DMS79 (cell line): ENCODE measurements at regions not wholly inside any gene's neighbourhood (a gene's known extent, or its start where the extent isn't known, plus 50 kb on each side); places are given as distances from the start of the nearest gene placed in this dataset.

ENCODE experiments used
- DNase-seq: peaks from one replicate; lab custom pipeline; 2025; lab: John Stamatoyannopoulos, UW

GRCh38 chr3:127135241-127136023 is 57.5 kb upstream of the PRR23E start:
- DNase-seq, result no peak

DNA sequence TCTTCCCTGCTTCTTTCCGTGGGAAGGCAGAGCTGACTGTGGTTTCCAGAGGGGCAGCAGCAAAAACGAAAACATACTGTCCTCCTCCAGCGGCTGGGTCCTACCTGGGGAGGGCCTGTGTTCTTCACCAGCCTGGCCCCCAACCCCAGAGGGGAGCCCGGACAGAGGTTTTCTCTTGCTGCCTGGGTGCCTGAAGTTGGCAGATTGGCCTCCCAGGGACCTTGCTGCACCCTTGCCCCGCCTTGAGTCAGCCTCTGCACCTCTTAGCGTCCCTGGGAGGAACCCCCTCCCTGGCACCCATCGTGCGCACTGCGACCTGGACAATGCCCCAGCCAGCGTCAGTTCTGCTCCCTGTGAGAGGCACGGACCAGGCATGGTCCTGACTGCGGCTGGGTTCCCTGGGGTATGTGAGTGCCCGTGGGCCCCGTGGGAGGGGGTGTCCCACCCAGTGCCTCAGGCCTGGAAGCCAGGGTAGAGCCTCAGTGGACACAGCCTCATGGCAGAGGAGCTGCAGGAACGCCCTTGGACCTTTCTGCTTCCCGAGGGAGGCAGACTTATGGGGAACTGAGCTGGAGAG is 56.8 kb upstream of the PRR23E start:
- no peak for DNase-seq

DNA sequence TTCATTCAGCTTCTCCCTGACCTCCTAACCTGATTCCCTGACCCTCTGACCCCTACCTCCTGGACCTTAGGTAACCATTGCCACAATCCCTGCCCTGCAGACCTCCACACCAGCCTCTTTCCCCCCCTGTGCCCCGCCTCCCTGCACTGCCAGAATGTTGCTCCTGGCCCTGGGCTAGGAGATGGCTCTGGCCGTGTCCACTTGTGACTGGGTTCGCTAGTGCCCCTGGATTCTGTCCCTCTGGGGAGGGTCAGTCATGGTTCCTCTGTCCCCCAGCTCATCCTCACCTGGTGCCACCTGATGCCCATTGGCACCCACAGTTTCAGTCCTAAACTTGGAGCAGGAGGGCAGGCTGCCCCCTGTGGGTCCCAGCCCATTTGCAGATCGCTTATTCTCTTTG is 56.2 kb upstream of the PRR23E start:
- no peak for DNase-seq

DNA sequence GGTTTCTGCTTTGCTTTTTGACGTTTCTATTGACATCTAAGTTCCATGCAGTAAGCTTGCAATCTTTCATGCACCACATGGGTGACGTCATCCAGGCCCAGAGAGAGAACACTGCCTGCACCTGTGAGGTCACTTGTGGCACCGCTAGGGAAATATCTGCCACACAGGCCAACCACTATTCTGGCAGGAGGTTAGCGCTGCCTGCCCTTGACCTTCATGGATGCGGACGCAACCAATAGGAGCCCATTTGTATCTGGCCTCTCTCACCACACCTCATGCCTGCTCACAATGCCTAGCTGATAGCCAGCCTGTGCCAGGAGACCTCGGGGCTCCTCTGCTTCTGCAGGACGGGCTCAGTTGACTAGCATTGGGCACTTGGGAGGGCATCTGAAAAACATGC is 55.8 kb upstream of the PRR23E start:
- DNase-seq, result no peak

DNA sequence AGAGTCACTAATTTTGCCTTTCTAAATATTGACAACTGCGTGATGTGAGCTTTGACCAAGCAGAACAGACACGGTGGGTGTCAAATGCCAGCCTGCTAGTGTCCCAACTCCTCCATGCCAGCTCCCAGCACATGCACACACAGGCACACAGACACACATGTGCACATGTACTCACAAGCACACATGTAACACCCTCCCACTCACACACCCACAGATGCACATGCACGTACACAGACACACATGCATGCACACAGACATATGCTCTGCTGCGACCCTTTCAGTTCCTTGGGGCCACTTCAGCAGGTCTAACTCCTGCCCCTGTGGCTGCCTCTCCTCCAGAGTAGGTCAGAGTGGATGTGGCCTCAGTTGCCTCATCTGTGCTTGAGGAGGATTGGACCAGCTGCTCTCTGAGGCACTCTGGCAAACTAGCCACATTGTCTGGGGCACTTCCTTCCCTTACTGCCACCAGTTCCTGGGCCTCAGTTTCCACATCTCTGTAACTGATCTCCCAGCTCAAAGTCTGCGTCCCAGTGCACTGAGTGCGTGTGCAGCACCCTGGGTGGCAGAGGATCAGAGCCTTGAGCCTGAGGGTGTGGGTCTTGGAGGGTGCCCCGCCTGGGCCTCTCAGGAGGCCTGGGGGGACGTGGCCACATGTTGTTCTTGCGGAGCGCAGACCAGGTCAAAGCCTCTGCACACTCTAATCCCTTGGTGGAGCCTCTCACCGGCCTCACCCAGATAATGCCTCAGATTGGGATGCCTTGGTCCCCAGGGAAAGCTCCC is 55.0 kb upstream of the PRR23E start:
- DNase-seq, result no peak

DNA sequence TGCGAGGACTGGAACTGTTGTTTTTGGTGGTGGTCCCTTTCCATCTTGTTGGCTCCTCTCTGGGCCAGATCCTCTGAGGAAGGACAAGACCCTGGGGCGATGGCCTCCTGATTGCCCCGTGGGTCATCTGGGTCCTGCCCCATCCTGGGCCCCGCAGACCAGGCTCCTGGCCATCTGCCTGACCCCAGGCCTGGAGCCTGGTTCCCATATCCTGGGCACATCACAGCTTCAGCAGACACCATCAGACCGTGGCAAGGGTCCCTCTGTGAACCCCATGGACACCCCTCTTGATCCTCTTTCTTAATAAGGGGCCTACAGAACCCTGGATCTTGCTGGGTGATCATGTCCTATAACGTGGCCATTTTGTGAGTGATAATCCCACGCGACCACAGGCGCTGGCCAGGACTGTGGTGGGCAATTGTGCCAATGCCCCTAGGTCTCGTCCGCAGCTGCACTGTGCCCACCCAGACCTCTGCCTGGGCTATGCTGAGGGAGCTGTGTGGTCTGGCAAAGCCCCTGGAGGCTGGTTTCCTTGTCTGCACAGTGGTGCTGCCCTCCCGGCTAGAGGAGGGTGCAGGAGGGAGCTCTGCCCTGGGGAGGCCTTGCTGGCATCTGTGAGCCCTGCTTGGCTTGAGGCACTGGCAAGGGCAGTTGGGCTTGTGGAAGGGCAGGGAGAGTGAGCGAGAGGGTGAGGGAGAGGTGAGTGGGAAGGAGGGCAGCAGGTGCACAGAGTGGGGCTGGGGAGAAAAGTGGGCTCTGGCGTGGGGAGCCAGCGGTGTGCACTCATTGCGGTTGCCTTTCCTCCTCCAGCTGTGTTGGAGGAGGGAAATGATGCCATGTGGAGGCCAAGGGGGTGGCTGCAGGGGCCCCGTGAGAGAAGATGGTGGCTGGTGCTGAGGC is 53.1 kb upstream of the PRR23E start:
- no peak for DNase-seq

GRCh38 chr3:127140501-127141460 is 52.1 kb upstream of the PRR23E start:
- no peak for DNase-seq

DNA sequence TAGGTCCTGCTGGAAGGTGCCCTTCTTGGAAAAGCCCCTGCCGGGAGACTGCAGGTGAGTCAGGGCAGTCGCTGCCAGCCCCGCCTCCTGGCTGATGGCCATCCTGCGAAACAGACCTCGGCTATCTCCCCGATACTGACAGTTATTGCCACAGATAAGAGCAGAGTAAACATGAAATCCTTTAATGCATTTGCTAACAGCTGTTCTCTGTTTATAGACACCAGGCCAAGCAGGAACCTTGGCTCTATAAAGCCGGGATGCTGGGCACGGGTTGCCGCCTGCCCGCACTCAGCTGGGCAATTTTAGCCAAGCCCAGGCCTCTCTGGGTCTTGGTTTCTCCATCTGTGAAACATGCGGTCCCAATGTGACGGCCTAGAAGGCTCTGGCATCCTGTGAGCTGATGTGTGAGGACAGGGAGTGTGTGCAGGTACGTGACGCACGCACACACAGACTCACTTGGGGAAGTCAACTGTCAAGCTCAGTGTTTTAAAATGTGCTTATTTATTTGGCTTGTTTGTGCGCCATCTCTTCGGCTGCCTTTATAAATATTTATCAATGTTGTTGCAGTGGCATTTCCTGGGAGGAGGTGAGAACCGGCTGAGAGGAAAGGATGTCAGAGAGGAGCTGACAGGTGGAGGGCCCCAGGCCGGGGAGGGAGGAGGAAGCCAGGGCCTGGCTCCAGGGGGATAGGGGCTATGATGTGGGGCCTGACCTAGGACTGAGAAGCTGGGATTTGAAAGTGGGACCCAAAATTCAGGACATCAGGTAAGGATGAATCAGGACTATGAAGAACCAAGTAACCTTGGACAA is 50.8 kb upstream of the PRR23E start:
- peak; percentile 91 for DNase-seq
